ENCODE measurements at regions not wholly inside any gene's neighbourhood (a gene's known extent, or its start where the extent isn't known, plus 50 kb on each side); places are given as distances from the start of the nearest gene placed in this dataset.

DNA sequence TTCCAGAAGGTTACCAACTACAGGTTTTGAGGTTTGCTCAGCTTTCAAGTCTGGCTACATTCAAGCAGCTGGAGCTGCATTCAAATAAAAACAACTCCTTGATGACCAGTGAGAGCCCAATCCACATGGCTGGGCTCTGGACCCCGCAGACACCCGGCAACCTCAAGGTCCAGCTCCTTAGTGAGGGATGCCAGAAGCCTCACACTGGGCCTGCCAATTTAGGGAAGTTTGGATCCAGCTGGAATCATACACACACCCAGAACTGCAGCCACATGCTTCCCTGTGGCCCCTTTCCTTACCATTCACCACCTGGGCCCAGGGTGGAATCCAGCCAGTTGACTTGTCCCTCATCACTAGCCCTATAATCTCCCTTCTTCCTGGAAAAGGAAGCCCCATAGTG, 123.7 kb downstream of the UBE2U start:
- TF ChIP-seq POLR2AphosphoS5 (IDR thresholded peaks at IDR 0.05; ENCODE audit: low read depth, low read length), result no peak
- TF ChIP-seq, protein P1, sequence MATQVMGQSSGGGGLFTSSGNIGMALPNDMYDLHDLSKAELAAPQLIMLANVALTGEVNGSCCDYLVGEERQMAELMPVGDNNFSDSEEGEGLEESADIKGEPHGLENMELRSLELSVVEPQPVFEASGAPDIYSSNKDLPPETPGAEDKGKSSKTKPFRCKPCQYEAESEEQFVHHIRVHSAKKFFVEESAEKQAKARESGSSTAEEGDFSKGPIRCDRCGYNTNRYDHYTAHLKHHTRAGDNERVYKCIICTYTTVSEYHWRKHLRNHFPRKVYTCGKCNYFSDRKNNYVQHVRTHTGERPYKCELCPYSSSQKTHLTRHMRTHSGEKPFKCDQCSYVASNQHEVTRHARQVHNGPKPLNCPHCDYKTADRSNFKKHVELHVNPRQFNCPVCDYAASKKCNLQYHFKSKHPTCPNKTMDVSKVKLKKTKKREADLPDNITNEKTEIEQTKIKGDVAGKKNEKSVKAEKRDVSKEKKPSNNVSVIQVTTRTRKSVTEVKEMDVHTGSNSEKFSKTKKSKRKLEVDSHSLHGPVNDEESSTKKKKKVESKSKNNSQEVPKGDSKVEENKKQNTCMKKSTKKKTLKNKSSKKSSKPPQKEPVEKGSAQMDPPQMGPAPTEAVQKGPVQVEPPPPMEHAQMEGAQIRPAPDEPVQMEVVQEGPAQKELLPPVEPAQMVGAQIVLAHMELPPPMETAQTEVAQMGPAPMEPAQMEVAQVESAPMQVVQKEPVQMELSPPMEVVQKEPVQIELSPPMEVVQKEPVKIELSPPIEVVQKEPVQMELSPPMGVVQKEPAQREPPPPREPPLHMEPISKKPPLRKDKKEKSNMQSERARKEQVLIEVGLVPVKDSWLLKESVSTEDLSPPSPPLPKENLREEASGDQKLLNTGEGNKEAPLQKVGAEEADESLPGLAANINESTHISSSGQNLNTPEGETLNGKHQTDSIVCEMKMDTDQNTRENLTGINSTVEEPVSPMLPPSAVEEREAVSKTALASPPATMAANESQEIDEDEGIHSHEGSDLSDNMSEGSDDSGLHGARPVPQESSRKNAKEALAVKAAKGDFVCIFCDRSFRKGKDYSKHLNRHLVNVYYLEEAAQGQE (IDR thresholded peaks at IDR 0.05; ENCODE audit: insufficient read depth in 1 of 2, low read depth in 2 of 2, low read length in 2 of 2), result no peak
- no peak for TF ChIP-seq SIN3A (IDR thresholded peaks at IDR 0.05; ENCODE audit: borderline replicate concordance, insufficient read depth, low read length)
- TF ChIP-seq TAF1 (IDR thresholded peaks at IDR 0.05; ENCODE audit: borderline replicate concordance, insufficient read depth, low read length), result no peak
- no peak for TF ChIP-seq FOXP2 (optimal IDR thresholded peaks at IDR 0.05; ENCODE audit: borderline replicate concordance, extremely low read depth, extremely low read length, insufficient read depth)
